ENCODE measurements at regions not wholly inside any gene's neighbourhood (a gene's known extent, or its start where the extent isn't known, plus 50 kb on each side); places are given as distances from the start of the nearest gene placed in this dataset.

- H3K27me3 Mint-ChIP-seq (ENCODE audit: insufficient read depth) = peaks cover 29% of the 10 kb centered on the region
- no peaks in the 10 kb centered on the region for H3K36me3 Mint-ChIP-seq (ENCODE audit: low read depth)
- DNase-seq = no peak
- H3K4me1 Mint-ChIP-seq (ENCODE audit: low read depth) = peaks cover 16% of the 10 kb centered on the region
- no peak for TF ChIP-seq CTCF (IDR thresholded peaks at IDR 0.05)
- H3K27ac Mint-ChIP-seq = no peak overlapping the region
- no peaks in the 10 kb centered on the region for H3K9me3 Mint-ChIP-seq
- no peak overlapping the region for H3K4me3 Mint-ChIP-seq
Observed at GRCh38 chr11:131193031-131193501, 177.3 kb upstream of the NTM start.

- TF ChIP-seq CTCF (IDR thresholded peaks at IDR 0.05) = no peak
Observed at GRCh38 chr11:131194726-131195125, 175.7 kb upstream of the NTM start.

GRCh38 chr11:131195661-131196517 lies 174.5 kb upstream of the NTM start:
- Mint-ChIP-seq H3K9me3 (no peaks in the 10 kb centered on the region), H3K4me3 (peak overlapping the region; percentile 55; the same call in 1 of the 2 replicates), H3K36me3 (ENCODE audit: low read depth) (no peaks in the 10 kb centered on the region), H3K27me3 (ENCODE audit: insufficient read depth) (peaks cover 31% of the 10 kb centered on the region), H3K27ac (no peak overlapping the region), H3K4me1 (ENCODE audit: low read depth) (peaks cover 16% of the 10 kb centered on the region)
- no peak for TF ChIP-seq CTCF (IDR thresholded peaks at IDR 0.05)
- DNase-seq = peak; percentile 37

More at GRCh38 chr11:131194726-131195125, 175.7 kb upstream of the NTM start:
- no peaks in the 10 kb centered on the region for H3K9me3 Mint-ChIP-seq
- no peak overlapping the region for H3K27ac Mint-ChIP-seq
- peaks cover 30% of the 10 kb centered on the region for H3K27me3 Mint-ChIP-seq (ENCODE audit: insufficient read depth)
- H3K4me1 Mint-ChIP-seq (ENCODE audit: low read depth) = peaks cover 16% of the 10 kb centered on the region
- H3K36me3 Mint-ChIP-seq (ENCODE audit: low read depth) = no peaks in the 10 kb centered on the region
- DNase-seq = no peak
- no peak overlapping the region for H3K4me3 Mint-ChIP-seq

- Mint-ChIP-seq H3K27me3 (ENCODE audit: insufficient read depth) (peaks cover 23% of the 10 kb centered on the region), H3K9me3 (no peaks in the 10 kb centered on the region), H3K4me3 (no peak overlapping the region), H3K27ac (no peak overlapping the region), H3K4me1 (ENCODE audit: low read depth) (peaks cover 23% of the 10 kb centered on the region), H3K36me3 (ENCODE audit: low read depth) (no peaks in the 10 kb centered on the region)
- TF ChIP-seq CTCF (IDR thresholded peaks at IDR 0.05) = no peak
- no peak for DNase-seq
Observed at GRCh38 chr11:131198161-131199014, 172.0 kb upstream of the NTM start.

- Mint-ChIP-seq H3K9me3 (no peaks in the 10 kb centered on the region), H3K27ac (no peak overlapping the region), H3K36me3 (ENCODE audit: low read depth) (no peaks in the 10 kb centered on the region), H3K4me1 (ENCODE audit: low read depth) (peaks cover 23% of the 10 kb centered on the region), H3K27me3 (ENCODE audit: insufficient read depth) (peaks cover 23% of the 10 kb centered on the region), H3K4me3 (no peak overlapping the region)
- TF ChIP-seq CTCF (IDR thresholded peaks at IDR 0.05) = no peak
- no peak for DNase-seq
Observed at GRCh38 chr11:131199015-131199280, 171.5 kb upstream of the NTM start.
